HG03439 (cell line): ENCODE measurements at regions not wholly inside any gene's neighbourhood (a gene's known extent, or its start where the extent isn't known, plus 50 kb on each side); places are given as distances from the start of the nearest gene placed in this dataset.

Source experiments
- ATAC-seq: cut with Tn5 transposase; IDR thresholded peaks from one replicate; pipeline ENCODE4 v1.9.1; 2021; ENCODE audit warnings: mild to moderate bottlenecking, moderate library complexity; ENCODE audit not compliant: unreplicated experiment

GRCh38 chr9:107064378-107064777 lies 201.4 kb downstream of the ZNF462 start:
- ATAC-seq = no peak

GRCh38 chr9:107065549-107065948 lies 202.6 kb downstream of the ZNF462 start:
- no peak for ATAC-seq

DNA sequence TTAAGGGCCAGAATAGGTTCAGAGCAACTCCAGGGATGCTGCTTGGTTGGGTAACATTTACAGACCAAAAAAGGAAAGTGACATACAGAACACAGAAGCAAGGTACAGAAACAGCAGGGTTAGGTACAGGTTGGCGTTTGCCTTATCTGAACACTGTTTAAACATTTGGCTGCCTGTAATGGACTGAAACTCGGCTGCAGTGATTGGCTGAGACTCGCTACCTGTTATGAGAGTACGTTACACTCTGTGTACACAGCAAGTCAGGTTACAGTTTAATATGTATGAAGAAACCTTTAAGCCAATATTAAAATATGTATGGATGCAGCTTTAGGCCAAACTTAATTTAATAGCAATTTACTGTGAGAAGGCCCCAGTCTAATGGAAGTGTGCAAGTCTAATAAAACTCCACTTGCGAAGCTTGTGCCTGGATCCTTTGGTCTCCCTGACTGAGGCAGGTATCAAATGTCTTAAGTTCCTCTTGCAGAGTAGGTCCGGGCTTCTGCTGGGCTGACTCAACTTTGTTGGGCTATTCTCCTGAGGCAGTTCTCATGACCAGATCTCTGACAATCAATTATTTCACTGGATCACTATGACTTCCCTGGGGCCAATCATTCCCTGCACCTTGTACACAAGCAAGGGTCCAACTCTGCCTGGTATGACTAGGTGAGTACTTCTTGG lies 204.9 kb downstream of the ZNF462 start:
- no peak for ATAC-seq

GRCh38 chr9:107068581-107068980 lies 205.6 kb downstream of the ZNF462 start:
- ATAC-seq = no peak

- ATAC-seq = no peak
These were observed 207.6 kb downstream of the ZNF462 start for GRCh38 chr9:107070586-107070985.

DNA sequence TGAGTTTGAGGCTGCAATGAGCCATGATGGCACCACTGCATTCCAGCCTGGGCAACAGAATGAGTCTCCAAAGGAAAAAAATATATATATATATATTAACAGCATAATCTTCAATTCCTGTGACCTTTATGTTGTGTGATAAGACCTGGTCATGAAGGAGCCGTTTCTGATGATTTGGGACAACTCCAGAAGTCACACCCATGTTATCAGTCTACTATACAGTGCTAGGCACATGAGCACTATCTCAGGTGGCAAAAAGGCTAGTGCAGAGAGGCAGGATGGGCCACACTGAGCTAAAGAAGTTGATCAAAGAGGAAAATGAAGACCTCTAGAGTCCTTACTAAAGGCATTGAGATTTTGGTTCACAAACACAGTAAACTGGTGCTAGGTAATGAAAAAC lies 205.0 kb upstream of the RAD23B start:
- ATAC-seq = no peak

- no peak for ATAC-seq
These were observed 203.5 kb upstream of the RAD23B start for GRCh38 chr9:107079589-107079988.

DNA sequence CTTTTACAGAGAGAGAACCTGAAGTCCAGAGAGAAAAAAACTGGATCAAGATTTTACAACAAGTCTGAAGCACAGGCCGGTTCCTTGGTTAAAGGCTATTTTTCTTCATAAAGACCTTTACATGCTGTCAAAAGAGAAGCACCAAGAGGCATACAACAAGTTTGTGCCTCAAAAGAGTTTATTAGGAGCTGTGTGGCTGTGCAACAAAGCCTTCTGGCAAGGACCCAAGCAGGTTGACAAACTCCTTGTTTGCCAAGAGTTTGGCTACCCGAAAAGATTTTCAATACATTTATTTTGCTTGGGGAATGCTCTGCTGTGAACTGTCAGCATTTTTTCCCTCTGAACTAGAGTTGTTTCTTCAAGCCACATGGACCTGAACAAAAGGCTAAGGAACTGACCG lies 202.9 kb upstream of the RAD23B start:
- no peak for ATAC-seq

- no peak for ATAC-seq
These were observed 196.6 kb upstream of the RAD23B start for GRCh38 chr9:107086460-107086859.

DNA sequence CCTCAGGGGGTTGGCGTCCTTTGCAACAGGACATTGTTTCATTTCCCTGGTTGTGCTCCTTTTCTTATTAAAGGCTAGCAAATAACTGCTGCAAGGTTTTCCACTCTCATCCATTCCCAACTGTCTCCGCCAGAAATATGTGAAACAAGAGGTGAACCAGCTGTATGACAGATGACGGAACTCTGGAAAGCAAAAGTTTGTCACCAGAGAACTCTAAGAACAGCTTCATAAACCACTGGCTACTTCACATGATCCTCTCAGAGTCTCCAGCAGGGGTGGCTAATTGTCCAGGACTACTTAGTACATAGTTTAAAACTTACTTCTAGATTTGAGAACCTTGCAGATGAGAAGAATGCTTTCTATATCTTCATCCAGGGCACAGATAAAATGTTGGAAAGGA lies 195.9 kb upstream of the RAD23B start:
- no peak for ATAC-seq

GRCh38 chr9:107090218-107090617 lies 192.9 kb upstream of the RAD23B start:
- ATAC-seq = no peak

DNA sequence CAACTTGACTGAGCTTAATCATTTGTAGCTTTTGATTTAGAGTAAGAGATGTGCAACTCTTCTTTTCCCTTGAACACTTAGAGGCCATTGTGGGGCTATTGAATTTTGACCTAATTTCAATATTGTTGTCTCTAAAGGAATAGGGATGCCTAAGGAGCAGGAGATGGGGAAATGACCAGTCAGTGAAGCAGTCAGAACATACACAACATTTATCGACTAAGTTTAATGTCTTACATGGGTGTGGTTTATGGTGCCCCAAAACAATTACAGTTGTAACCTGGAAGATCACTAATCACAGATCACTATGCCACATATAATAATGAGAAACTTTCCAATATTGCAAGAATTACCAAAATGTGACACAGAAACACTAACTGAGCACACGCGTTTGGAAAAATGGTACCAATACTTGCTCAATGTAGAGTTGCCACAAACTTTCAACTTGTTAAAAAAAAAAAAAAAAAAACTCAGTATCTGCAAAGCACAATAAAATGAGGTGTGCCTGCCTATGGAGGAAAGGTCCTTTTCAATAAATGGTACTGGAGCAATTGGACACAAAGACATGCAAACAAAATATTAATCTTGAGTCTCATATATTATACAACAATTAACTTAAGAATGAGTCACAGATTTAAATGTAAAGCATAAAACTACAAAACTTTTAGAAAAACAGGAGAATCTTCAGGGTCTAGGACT lies 189.6 kb upstream of the RAD23B start:
- ATAC-seq = no peak

- no peak for ATAC-seq
These were observed 188.7 kb upstream of the RAD23B start for GRCh38 chr9:107094370-107094769.

GRCh38 chr9:107100591-107100990 lies 182.5 kb upstream of the RAD23B start:
- ATAC-seq = no peak

DNA sequence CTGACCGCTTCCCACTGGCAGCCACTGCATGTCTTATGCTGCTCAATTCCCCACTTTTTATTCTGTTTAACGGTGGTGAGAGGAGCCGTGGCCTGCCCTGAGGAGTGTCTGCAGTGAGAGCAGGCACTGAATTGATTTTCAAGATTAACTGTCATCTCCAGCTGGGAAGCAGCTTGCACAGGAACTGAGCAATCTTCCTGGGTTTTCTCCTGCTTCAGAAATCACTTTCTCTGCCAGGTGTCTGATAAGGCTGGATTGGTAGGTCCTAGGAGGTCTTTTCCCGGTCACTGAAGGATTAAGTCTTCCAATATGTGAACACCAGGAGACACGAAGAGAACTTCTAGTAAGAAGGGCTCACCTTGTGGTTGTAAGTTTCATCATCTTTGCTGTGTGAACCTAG lies 181.1 kb upstream of the RAD23B start:
- ATAC-seq = no peak

DNA sequence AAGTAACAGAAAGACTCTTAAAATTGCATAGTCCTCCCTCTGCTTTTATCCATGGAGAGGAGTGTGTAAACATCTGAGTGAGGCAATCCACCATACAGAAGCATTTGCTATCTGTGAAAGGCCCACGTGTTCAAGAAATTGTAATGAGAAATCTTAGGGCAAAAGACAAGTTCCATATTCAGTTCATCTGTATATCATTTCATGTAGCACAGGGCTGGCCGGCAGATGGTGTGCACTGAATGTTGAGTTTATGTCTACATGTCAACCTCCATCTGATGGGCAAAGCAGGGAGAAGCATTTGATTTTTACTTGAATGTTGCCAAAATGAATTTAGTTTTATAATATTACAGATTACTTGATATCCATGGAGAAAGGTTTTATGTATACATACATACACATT lies 179.5 kb upstream of the RAD23B start:
- ATAC-seq = no peak

DNA sequence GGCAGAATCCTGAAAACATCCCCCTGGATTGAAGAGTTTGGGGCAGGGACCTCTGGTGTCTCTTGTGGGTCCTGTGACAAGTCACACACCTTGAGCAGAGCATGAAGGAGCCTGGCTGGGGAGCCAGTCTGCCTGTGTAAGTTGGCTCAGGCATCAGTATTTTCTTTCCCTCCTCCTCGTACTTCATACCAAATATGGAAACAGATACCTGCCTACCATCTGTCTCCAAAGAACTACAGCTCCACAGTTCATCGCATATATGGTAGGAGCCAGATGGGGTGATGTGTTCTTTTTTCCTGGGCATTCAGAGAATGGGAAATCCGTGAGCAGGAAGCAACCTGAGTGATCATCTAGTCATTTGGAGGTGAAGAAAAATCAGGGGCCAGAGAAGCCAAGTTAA lies 177.3 kb upstream of the RAD23B start:
- ATAC-seq = no peak

- no peak for ATAC-seq
These were observed 176.7 kb upstream of the RAD23B start for GRCh38 chr9:107106416-107106815.

DNA sequence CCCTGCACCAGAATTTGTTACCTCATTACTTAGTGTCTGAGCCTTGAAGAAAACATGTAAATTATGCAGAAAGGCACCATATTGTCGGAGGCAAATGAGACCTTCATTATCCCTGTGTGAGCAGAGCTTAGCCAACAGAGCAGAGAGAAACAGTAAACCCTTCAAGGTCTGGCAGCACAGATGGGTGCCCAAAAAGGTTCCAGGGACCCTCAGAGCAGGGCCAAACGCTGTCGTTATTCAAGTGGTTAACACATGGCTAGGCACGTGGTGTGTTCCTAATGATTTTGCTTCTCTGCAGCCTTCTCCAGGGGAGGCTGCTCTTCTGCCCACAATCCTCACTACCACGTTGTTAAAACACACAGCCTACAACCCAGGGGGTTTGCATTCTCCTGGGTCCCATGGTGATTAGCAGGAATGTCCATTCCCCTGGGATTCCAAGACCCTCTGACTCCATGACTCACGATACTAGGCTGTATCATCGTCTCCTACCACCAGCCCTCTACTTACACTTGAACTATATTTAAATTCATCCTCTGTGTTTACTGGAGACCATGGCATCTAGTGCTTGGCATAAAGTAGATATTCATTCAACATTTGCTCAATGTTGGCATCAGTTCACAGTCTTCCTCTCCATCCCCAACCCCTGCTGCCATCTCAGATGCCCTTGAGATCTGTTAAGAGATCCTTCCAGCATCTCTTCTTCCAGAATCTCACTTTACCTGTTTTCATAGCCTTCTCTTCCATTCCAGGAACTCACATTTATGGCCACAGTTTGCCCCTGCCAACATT lies 174.5 kb upstream of the RAD23B start:
- ATAC-seq = no peak

DNA sequence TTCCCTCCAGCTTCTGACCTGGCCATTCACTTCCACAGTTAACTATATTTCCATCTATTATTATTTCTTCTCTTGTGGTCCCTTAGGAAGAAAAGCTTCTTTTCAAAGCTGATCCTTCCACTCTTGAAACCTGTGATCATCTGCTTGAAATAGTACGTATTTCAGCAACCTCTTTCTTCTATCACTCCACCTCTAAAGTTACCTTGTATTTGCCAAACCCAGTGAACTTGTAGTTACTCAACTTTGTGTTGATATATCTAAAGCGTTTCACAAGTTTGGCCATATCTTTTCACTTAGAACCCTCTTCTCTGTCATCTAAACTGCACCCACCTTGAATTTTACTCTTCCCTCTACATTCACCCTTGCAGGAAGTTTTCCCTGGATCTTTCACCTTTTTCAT lies 173.8 kb upstream of the RAD23B start:
- ATAC-seq = no peak

- ATAC-seq = no peak
These were observed 172.9 kb upstream of the RAD23B start for GRCh38 chr9:107110153-107110552.

DNA sequence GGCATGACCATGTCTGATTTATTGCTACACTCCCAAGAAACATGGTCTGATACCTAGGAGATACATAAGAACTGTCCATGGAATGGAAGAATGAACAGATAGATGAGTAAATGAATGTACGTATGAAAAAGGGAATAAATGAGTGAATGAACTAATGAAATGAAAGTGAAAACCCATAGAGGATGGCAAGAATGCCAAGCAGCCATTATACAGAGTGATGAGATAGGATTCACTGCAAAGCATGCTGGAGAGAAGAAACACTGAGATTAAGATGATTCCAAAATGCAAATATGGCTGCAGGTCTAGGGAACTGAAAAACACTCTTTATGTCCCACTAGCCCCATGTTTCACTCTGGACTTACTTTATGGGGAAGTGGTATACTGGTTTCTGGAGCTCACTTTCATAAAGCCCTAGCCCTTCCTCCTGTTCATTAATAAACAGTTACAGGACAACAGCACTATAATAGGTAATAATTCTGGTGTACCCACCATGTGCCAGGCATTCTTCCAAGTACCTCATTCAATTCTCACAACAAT lies 170.3 kb upstream of the RAD23B start:
- ATAC-seq = peak; percentile 54
